Spleen (tissue), 7 donors: ENCODE measurements at regions not wholly inside any gene's neighbourhood (a gene's known extent, or its start where the extent isn't known, plus 50 kb on each side); places are given as distances from the start of the nearest gene placed in this dataset.
"Not testable (repeated sequence)": the region's sequence is repeated elsewhere in the genome, so short reads cannot be mapped to it uniquely, and the experiment has no call there.

Experiments used
- CTCF ChIP-seq, 11 experiments: fragments of 200-600 bp in 7 of 11; fragments of 450-650 bp in 4 of 11; sonication (generic) in 4 of 11; IDR thresholded peaks in 8 of 11; conservative IDR thresholded peaks in 3 of 11; 1 replicate in 7 of 11; 2 replicates in 4 of 11; pipeline versions ENCODE4 v1.4.0 to v1.8.0; 2016 to 2021; ENCODE audit warnings: antibody characterized with exemption in 11 of 11, inconsistent platforms in 4 of 11, mild to moderate bottlenecking in 1 of 11
- POLR2A ChIP-seq, 3 donors: fragments of 450-650 bp; IDR thresholded peaks; one replicate each; pipeline ENCODE4 v1.5.1; 2017; ENCODE audit warnings: antibody characterized with exemption in 3 of 3, mild to moderate bottlenecking in 1 of 3
- POLR2AphosphoS5 ChIP-seq, 3 donors: sonication (generic); formaldehyde crosslinking; IDR thresholded peaks; one replicate each; pipeline ENCODE4 v1.5.1; 2017; ENCODE audit warnings: antibody characterized with exemption in 3 of 3
- donor health status: DM: no; HTN: no; CAD: no; lungs with moderate emphysema.
- donor health status: DM: no; HTN: no; CAD: no.
- donor health status: DM: no; HTN: no; CAD: no.

DNA sequence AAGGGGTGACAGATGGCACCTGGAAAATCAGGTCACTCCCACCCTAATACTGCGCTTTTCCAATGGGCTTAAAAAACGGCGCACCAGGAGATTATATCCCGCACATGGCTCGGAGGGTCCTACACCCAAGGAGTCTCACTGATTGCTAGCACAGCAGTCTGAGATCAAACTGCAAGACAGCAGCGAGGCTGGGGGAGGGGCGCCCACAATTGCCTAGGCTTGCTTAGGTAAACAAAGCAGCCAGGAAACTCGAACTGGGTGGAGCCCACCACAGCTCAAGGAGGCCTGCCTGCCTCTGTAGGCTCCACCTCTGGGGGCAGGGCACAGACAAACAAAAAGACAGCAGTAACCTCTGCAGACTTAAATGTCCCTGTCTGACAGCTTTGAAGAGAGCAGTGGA lies 205.7 kb upstream of the HTR1E start:
- TF ChIP-seq POLR2A (IDR thresholded peaks at IDR 0.05); CTCF (IDR thresholded peaks at IDR 0.05 in 8 of 11, conservative IDR thresholded peaks at IDR 0.05 in 3 of 11); POLR2AphosphoS5 (IDR thresholded peaks at IDR 0.05): not testable (repeated sequence)
